GM21717 (cell line): ENCODE measurements at regions not wholly inside any gene's neighbourhood (a gene's known extent, or its start where the extent isn't known, plus 50 kb on each side); places are given as distances from the start of the nearest gene placed in this dataset.
"Not testable (repeated sequence)": the region's sequence is repeated elsewhere in the genome, so short reads cannot be mapped to it uniquely, and the experiment has no call there.

Experiments used
- ATAC-seq: cut with Tn5 transposase; IDR thresholded peaks from one replicate; pipeline ENCODE4 v1.9.1; 2021; ENCODE audit warnings: mild to moderate bottlenecking, moderate library complexity; ENCODE audit not compliant: unreplicated experiment

- no peak for ATAC-seq
Measured at GRCh38 chr12:46499226-46499625, 126.7 kb upstream of the SLC38A2 start.

- no peak for ATAC-seq
Measured at GRCh38 chr12:46497739-46498138, 125.2 kb upstream of the SLC38A2 start.

GRCh38 chr12:46494424-46494823, 121.9 kb upstream of the SLC38A2 start:
- ATAC-seq: no peak

- no peak for ATAC-seq
Measured at GRCh38 chr12:46493834-46494181, 121.2 kb upstream of the SLC38A2 start.

- ATAC-seq: no peak
Measured at GRCh38 chr12:46493150-46493833, 120.7 kb upstream of the SLC38A2 start.

- no peak for ATAC-seq
Measured at GRCh38 chr12:46492471-46493085, 120.0 kb upstream of the SLC38A2 start.

GRCh38 chr12:46491548-46491947, 119.0 kb upstream of the SLC38A2 start:
- ATAC-seq: no peak

GRCh38 chr12:46490635-46491034, 118.1 kb upstream of the SLC38A2 start:
- no peak for ATAC-seq

- no peak for ATAC-seq
Measured at GRCh38 chr12:46489951-46490388, 117.4 kb upstream of the SLC38A2 start.

GRCh38 chr12:46487567-46488131, 115.1 kb upstream of the SLC38A2 start:
- ATAC-seq: no peak

GRCh38 chr12:46486588-46486987, 114.0 kb upstream of the SLC38A2 start:
- no peak for ATAC-seq

GRCh38 chr12:46485853-46486252, 113.3 kb upstream of the SLC38A2 start:
- ATAC-seq: no peak

GRCh38 chr12:46484396-46485061, 112.0 kb upstream of the SLC38A2 start:
- no peak for ATAC-seq

GRCh38 chr12:46483572-46484395, 111.2 kb upstream of the SLC38A2 start:
- ATAC-seq: no peak

GRCh38 chr12:46480724-46481123, 108.2 kb upstream of the SLC38A2 start:
- ATAC-seq: no peak

GRCh38 chr12:46480316-46480715, 107.7 kb upstream of the SLC38A2 start:
- no peak for ATAC-seq

GRCh38 chr12:46478123-46478522, 105.5 kb upstream of the SLC38A2 start:
- no peak for ATAC-seq

GRCh38 chr12:46477541-46477940, 105.0 kb upstream of the SLC38A2 start:
- no peak for ATAC-seq

GRCh38 chr12:46475972-46476645, 103.5 kb upstream of the SLC38A2 start:
- ATAC-seq: no peak

- ATAC-seq: not testable (repeated sequence)
Measured at GRCh38 chr12:46474385-46474784, 101.8 kb upstream of the SLC38A2 start.
